ENCODE measurements at regions not wholly inside any gene's neighbourhood (a gene's known extent, or its start where the extent isn't known, plus 50 kb on each side); places are given as distances from the start of the nearest gene placed in this dataset.

- TF ChIP-seq CTCF (IDR thresholded peaks at IDR 0.05), result no peak
- no peak for TF ChIP-seq ZFX (IDR thresholded peaks at IDR 0.05; ENCODE audit: borderline replicate concordance)
These were observed 128.9 kb downstream of the BANF2 start for GRCh38 chr20:17828598-17829144.

All from 22Rv1 (cell line).